ENCODE measurements at regions not wholly inside any gene's neighbourhood (a gene's known extent, or its start where the extent isn't known, plus 50 kb on each side); places are given as distances from the start of the nearest gene placed in this dataset.

GRCh38 chr5:90113108-90113507, 296.4 kb downstream of the CETN3 start:
- H3K18ac ChIP-seq (ENCODE audit: extremely low read depth, low read length), result no peak overlapping the region
- no peaks in the 10 kb centered on the region for H3K9me3 ChIP-seq (ENCODE audit: insufficient read depth in 2 of 2, low read depth in 1 of 2, low read length in 1 of 2)
- DNase-seq (ENCODE audit: low read depth in 1 of 2, low spot score in 2 of 2), result no peak
- no peaks in the 10 kb centered on the region for H3K27me3 ChIP-seq (replicated peaks in 1 of 4; ENCODE audit: control insufficient read depth in 3 of 4, extremely low read depth in 1 of 4, insufficient read depth in 3 of 4, low read length in 3 of 4)
- H3K4me2 ChIP-seq (ENCODE audit: insufficient read depth in 1 of 2, low read depth in 2 of 2, low read length in 2 of 2), result no peak overlapping the region
- no peak overlapping the region for H3K27ac ChIP-seq (ENCODE audit: low read depth, low read length)
- no peak overlapping the region for H4K8ac ChIP-seq (ENCODE audit: extremely low read depth, insufficient read depth, low read length)
- no peaks in the 10 kb centered on the region for H4K20me1 ChIP-seq (replicated peaks in 1 of 2; ENCODE audit: control insufficient read depth in 1 of 2, insufficient read depth in 2 of 2, low read length in 2 of 2)
- TF ChIP-seq RXRA (IDR thresholded peaks at IDR 0.05; ENCODE audit: insufficient read depth, low read depth, low read length), result no peak
- TF ChIP-seq CTCF (IDR thresholded peaks at IDR 0.05; ENCODE audit: control extremely low read depth in 1 of 3, insufficient read depth in 1 of 3, low read depth in 1 of 3, low read length in 3 of 3), result peak in 2 of 3 experiments; percentile 56 to 69; a peak in 3 of 4 replicates
- peak; percentile 45 to 58 for TF ChIP-seq RAD21 (IDR thresholded peaks at IDR 0.05 in 1 of 2, conservative IDR thresholded peaks at IDR 0.05 in 1 of 2; ENCODE audit: low read depth in 2 of 2, low read length in 2 of 2)
- TF ChIP-seq POU5F1 (IDR thresholded peaks at IDR 0.05; ENCODE audit: low read depth, low read length), result no peak
- H4K5ac ChIP-seq (ENCODE audit: insufficient read length, low read depth, low read length), result no peak overlapping the region
- no peak overlapping the region for H2AK5ac ChIP-seq (ENCODE audit: low read depth, low read length)
- no peak overlapping the region for H2BK12ac ChIP-seq (ENCODE audit: low read depth, low read length)
- ChIA-PET CTCF (ENCODE audit: partially characterized antibody) (interaction anchor here (0.6 to 1.2 kb wide), 5 partner anchors 18 to 893 kb away, joined by 3 read pairs; no protein-coding TSS in a partner anchor), POLR2A (ENCODE audit: partially characterized antibody) (no interaction called here)
- no peak overlapping the region for H2BK20ac ChIP-seq (ENCODE audit: low read length)
- no peaks in the 10 kb centered on the region for H3K23me2 ChIP-seq (ENCODE audit: low read depth, low read length)
- no peaks in the 10 kb centered on the region for H3K4me1 ChIP-seq (replicated peaks in 1 of 4; ENCODE audit: control insufficient read depth in 3 of 4, insufficient read depth in 4 of 4, low read length in 3 of 4)
- no peaks in the 10 kb centered on the region for H3K36me3 ChIP-seq (ENCODE audit: control insufficient read depth in 2 of 4, insufficient read depth in 4 of 4, low read length in 3 of 4)
- no peak overlapping the region for H3K56ac ChIP-seq (replicated peaks; ENCODE audit: insufficient read length, low read depth, low read length)
- H3K9ac ChIP-seq (replicated peaks in 1 of 4; ENCODE audit: extremely low read depth in 1 of 4, low read depth in 3 of 4, low read length in 3 of 4), result no peak overlapping the region
- no peak overlapping the region for H4K91ac ChIP-seq (replicated peaks; ENCODE audit: insufficient read length, low read length)
- no peak overlapping the region for H3K14ac ChIP-seq (ENCODE audit: insufficient read length)
- H2AFZ ChIP-seq (ENCODE audit: low read length), result no peak overlapping the region
- no peak overlapping the region for H3K4me3 ChIP-seq (ENCODE audit: extremely low read depth in 1 of 4, insufficient read depth in 2 of 4, low read depth in 3 of 4, low read length in 4 of 4)
- no peak overlapping the region for H3K4ac ChIP-seq (replicated peaks; ENCODE audit: insufficient read length, low read depth, low read length)
- H3K23ac ChIP-seq (ENCODE audit: insufficient read length), result no peak overlapping the region
- no peaks in the 10 kb centered on the region for H3K79me2 ChIP-seq (ENCODE audit: control insufficient read depth in 1 of 2, insufficient read depth in 2 of 2, low read length in 2 of 2)
- H2BK120ac ChIP-seq (replicated peaks; ENCODE audit: low read depth, low read length), result no peak overlapping the region
- H2BK5ac ChIP-seq (ENCODE audit: low read depth, low read length), result no peak overlapping the region
- H3K79me1 ChIP-seq (ENCODE audit: low read depth, low read length), result no peaks in the 10 kb centered on the region
- FAIRE-seq, result peak; percentile 85
- H2BK15ac ChIP-seq (ENCODE audit: low read length), result no peak overlapping the region
- 80% methylated on average over 1 of the region's 1 CpG; no CpG with 5 or more reads in 1 of the 2 experiments for WGBS, 2 experiments (ENCODE audit: extremely low coverage in 1 of 2, insufficient coverage in 1 of 2, insufficient read length in 1 of 2, insufficient replicate concordance in 2 of 2, low coverage in 1 of 2, low lambda C conversion rate in 2 of 2, missing lambda C conversion rate in 1 of 2)
